Smooth muscle cell (in vitro differentiated cells): ENCODE measurements at regions not wholly inside any gene's neighbourhood (a gene's known extent, or its start where the extent isn't known, plus 50 kb on each side); places are given as distances from the start of the nearest gene placed in this dataset.

Experiments used
- DNase-seq: peaks from one replicate; lab custom pipeline; 2025; ENCODE audit not compliant: unreplicated experiment; lab: John Stamatoyannopoulos, UW
- H2AFZ ChIP-seq: fragments of 200-600 bp; sonication (generic); 2 replicates; pipeline ENCODE4 v1.6.0; 2016; ENCODE audit warnings: antibody characterized with exemption, low read depth, mild to moderate bottlenecking
- H3F3A ChIP-seq: fragments of 200-600 bp; sonication (generic); 2 replicates; pipeline ENCODE4 v1.6.0; 2017; ENCODE audit warnings: antibody characterized with exemption, low read depth
- H3K27ac ChIP-seq: fragments of 200-600 bp; sonication (generic); 2 replicates; pipeline ENCODE4 v1.5.1; 2016; ENCODE audit warnings: low read depth, mild to moderate bottlenecking
- H3K27me3 ChIP-seq: fragments of 200-600 bp; sonication (generic); 2 replicates; pipeline ENCODE4 v1.6.1; 2016; ENCODE audit warnings: low read depth, mild to moderate bottlenecking
- H3K36me3 ChIP-seq: fragments of 200-600 bp; sonication (generic); 2 replicates; pipeline ENCODE4 v1.5.1; 2016; ENCODE audit warnings: low read depth
- H3K4me1 ChIP-seq: fragments of 200-600 bp; sonication (generic); 2 replicates; pipeline ENCODE4 v1.5.1; 2016; ENCODE audit warnings: low read depth
- H3K4me2 ChIP-seq: fragments of 200-600 bp; sonication (generic); 2 replicates; pipeline ENCODE4 v1.6.0; 2016; ENCODE audit warnings: mild to moderate bottlenecking
- H3K4me3 ChIP-seq: fragments of 200-600 bp; sonication (generic); 2 replicates; pipeline ENCODE4 v1.5.1; 2016; ENCODE audit warnings: mild to moderate bottlenecking
- H3K79me2 ChIP-seq: fragments of 200-600 bp; sonication (generic); 2 replicates; pipeline ENCODE4 v1.6.0; 2016; ENCODE audit warnings: low read depth, mild to moderate bottlenecking
- H3K9ac ChIP-seq: fragments of 200-600 bp; sonication (generic); 2 replicates; pipeline ENCODE4 v1.6.0; 2016; ENCODE audit warnings: low read depth
- H3K9me3 ChIP-seq: fragments of 200-600 bp; sonication (generic); replicated peaks from 2 replicates; pipeline ENCODE4 v1.5.1; 2016; ENCODE audit warnings: low read depth
- H4K20me1 ChIP-seq: fragments of 200-600 bp; sonication (generic); 2 replicates; pipeline ENCODE4 v1.6.0; 2016; ENCODE audit warnings: low read depth
- WGBS: methylation state at CpG from one replicate; pipeline ENCODE4 v1.1.7; 2016; ENCODE audit warnings: low lambda C conversion rate; 5-methylcytosine and 5-hydroxymethylcytosine counted together
- TF ChIP-seq, protein P1 (sequence below): fragments of 200-600 bp; sonication (generic); IDR thresholded peaks from 2 replicates; pipeline ENCODE4 v1.5.1; 2017; ENCODE audit warnings: borderline replicate concordance, mild to moderate bottlenecking, antibody characterized with exemption; ENCODE audit not compliant: insufficient read depth, poor library complexity, severe bottlenecking

DNA sequence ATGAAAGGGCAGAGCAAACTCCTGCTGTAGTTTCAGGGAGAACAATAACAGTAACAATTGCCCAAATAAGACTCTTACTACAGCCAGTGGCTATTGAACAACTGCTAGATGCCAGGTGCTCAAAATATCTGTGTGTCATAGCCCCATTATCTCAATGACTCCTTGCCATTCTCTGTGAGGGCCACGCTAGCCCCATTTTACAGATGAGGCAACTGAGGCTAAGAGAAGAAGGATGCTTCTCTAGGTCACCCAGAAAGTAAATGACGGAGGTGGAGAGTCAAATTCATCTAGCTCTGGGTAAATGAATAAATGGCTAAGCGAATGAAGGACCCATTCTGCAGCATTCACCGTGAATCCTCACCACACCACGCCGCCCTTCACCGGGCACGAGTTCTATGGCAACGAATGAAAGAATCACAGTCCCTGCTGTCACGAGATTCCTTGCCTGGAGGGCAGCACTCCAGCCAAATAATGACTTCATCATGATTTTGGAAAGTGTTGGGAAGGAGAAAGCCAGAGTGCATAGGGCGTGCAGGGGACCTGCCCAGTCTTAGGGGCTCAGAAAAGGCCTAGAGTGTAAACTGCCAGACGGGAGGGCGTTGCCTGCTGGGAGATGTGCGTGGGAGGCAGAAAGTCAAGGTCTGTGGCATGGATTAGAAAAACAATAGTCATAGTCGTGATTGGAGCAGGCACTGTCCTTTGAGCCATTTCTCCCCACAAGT is 147.2 kb downstream of the C9orf50 start:
- Histone ChIP-seq H3K9me3 (no peaks in the 10 kb centered on the region), H3K79me2 (no peaks in the 10 kb centered on the region), H3K9ac (no peak overlapping the region), H3K27me3 (no peaks in the 10 kb centered on the region), H3K36me3 (no peaks in the 10 kb centered on the region), H3K4me3 (no peak overlapping the region), H3K4me2 (no peak overlapping the region), H3K27ac (no peak overlapping the region), H3K4me1 (peaks cover 10% of the 10 kb centered on the region), H2AFZ (no peak overlapping the region), H4K20me1 (no peaks in the 10 kb centered on the region), H3F3A (no peaks in the 10 kb centered on the region)
- TF ChIP-seq, protein P1, sequence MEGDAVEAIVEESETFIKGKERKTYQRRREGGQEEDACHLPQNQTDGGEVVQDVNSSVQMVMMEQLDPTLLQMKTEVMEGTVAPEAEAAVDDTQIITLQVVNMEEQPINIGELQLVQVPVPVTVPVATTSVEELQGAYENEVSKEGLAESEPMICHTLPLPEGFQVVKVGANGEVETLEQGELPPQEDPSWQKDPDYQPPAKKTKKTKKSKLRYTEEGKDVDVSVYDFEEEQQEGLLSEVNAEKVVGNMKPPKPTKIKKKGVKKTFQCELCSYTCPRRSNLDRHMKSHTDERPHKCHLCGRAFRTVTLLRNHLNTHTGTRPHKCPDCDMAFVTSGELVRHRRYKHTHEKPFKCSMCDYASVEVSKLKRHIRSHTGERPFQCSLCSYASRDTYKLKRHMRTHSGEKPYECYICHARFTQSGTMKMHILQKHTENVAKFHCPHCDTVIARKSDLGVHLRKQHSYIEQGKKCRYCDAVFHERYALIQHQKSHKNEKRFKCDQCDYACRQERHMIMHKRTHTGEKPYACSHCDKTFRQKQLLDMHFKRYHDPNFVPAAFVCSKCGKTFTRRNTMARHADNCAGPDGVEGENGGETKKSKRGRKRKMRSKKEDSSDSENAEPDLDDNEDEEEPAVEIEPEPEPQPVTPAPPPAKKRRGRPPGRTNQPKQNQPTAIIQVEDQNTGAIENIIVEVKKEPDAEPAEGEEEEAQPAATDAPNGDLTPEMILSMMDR: no peak
- no peak for DNase-seq
- 81% methylated on average over 15 of the region's 15 CpGs for WGBS

GRCh38 chr9:129472651-129473102 is 148.2 kb downstream of the C9orf50 start:
- TF ChIP-seq, protein P1: no peak
- Histone ChIP-seq H2AFZ (no peak overlapping the region), H3F3A (no peaks in the 10 kb centered on the region), H3K4me3 (no peak overlapping the region), H3K36me3 (no peaks in the 10 kb centered on the region), H3K27me3 (no peaks in the 10 kb centered on the region), H3K27ac (no peak overlapping the region), H4K20me1 (no peaks in the 10 kb centered on the region), H3K9me3 (no peaks in the 10 kb centered on the region), H3K79me2 (no peaks in the 10 kb centered on the region), H3K4me2 (no peak overlapping the region), H3K9ac (no peak overlapping the region), H3K4me1 (peaks cover 10% of the 10 kb centered on the region)
- WGBS: 76% methylated on average over 5 of the region's 6 CpGs
- no peak for DNase-seq

GRCh38 chr9:129471201-129472019 is 149.5 kb downstream of the C9orf50 start:
- H3K4me2 ChIP-seq: no peak overlapping the region
- TF ChIP-seq, protein P1: no peak
- H3K4me3 ChIP-seq: no peak overlapping the region
- 92% methylated on average over 5 of the region's 5 CpGs for WGBS
- no peak overlapping the region for H2AFZ ChIP-seq
- H3F3A ChIP-seq: no peaks in the 10 kb centered on the region
- H3K27ac ChIP-seq: no peak overlapping the region
- peaks cover 10% of the 10 kb centered on the region for H3K4me1 ChIP-seq
- H3K9me3 ChIP-seq: no peaks in the 10 kb centered on the region
- H4K20me1 ChIP-seq: no peaks in the 10 kb centered on the region
- H3K79me2 ChIP-seq: no peaks in the 10 kb centered on the region
- no peaks in the 10 kb centered on the region for H3K36me3 ChIP-seq
- no peak overlapping the region for H3K9ac ChIP-seq
- no peaks in the 10 kb centered on the region for H3K27me3 ChIP-seq
- DNase-seq: no peak
